HEK293T (cell line): ENCODE measurements at regions not wholly inside any gene's neighbourhood (a gene's known extent, or its start where the extent isn't known, plus 50 kb on each side); places are given as distances from the start of the nearest gene placed in this dataset.

Experiments used
- CTCF ChIA-PET: fragments of 350-600 bp; formaldehyde crosslinking; extraction: SDS; loops from one replicate; lab custom pipeline; 2021; ENCODE audit warnings: antibody characterized with exemption, inconsistent platforms; lab: Yijun Ruan, JAX
- POLR2A ChIA-PET: fragments of 350-600 bp; formaldehyde crosslinking; extraction: SDS; loops from one replicate; lab custom pipeline; 2020; ENCODE audit warnings: antibody characterized with exemption, inconsistent platforms; lab: Yijun Ruan, JAX
- DNase-seq: peaks from one replicate; pipeline ENCODE4 v3.0.0; 2012; ENCODE audit warnings: mixed read lengths; ENCODE audit errors: extremely low spot score
- ARNT ChIP-seq: fragments of 450-650 bp; IDR thresholded peaks from 2 replicates; pipeline ENCODE4 v1.6.1; 2017; ENCODE audit warnings: mild to moderate bottlenecking
- BHLHE40 ChIP-seq: fragments of 450-650 bp; IDR thresholded peaks from 2 replicates; pipeline ENCODE4 v1.6.1; 2016; ENCODE audit warnings: mild to moderate bottlenecking, moderate library complexity, borderline replicate concordance
- CTBP1 ChIP-seq: fragments of 450-650 bp; IDR thresholded peaks from 2 replicates; pipeline ENCODE4 v1.6.1; 2016; ENCODE audit warnings: borderline replicate concordance
- ELF4 ChIP-seq: fragments of 450-650 bp; IDR thresholded peaks from 2 replicates; pipeline ENCODE4 v1.6.1; 2017; ENCODE audit warnings: antibody characterized with exemption
- FOXA1 ChIP-seq: fragments of 450-650 bp; IDR thresholded peaks from 2 replicates; pipeline ENCODE4 v1.6.1; 2016; ENCODE audit warnings: mild to moderate bottlenecking
- FOXK2 ChIP-seq: fragments of 450-650 bp; IDR thresholded peaks from 2 replicates; pipeline ENCODE4 v1.6.1; 2016; ENCODE audit warnings: mild to moderate bottlenecking
- FOXM1 ChIP-seq: fragments of 450-650 bp; IDR thresholded peaks from 2 replicates; pipeline ENCODE4 v1.6.1; 2017; ENCODE audit warnings: mild to moderate bottlenecking, borderline replicate concordance
- HDGF ChIP-seq: fragments of 450-650 bp; IDR thresholded peaks from 2 replicates; pipeline ENCODE4 v1.6.1; 2017; ENCODE audit warnings: antibody characterized with exemption, borderline replicate concordance
- L3MBTL2 ChIP-seq: fragments of 450-650 bp; conservative IDR thresholded peaks from 2 replicates; pipeline ENCODE4 v1.6.1; 2016; ENCODE audit warnings: mild to moderate bottlenecking
- LEF1 ChIP-seq: fragments of 450-650 bp; IDR thresholded peaks from 2 replicates; pipeline ENCODE4 v1.6.1; 2017; ENCODE audit warnings: mild to moderate bottlenecking, borderline replicate concordance
- NFRKB ChIP-seq: fragments of 450-650 bp; IDR thresholded peaks from 2 replicates; pipeline ENCODE4 v1.6.1; 2016; ENCODE audit warnings: mild to moderate bottlenecking, moderate library complexity
- SP1 ChIP-seq: fragments of 450-650 bp; IDR thresholded peaks from 2 replicates; pipeline ENCODE4 v1.6.1; 2017
- SUZ12 ChIP-seq: fragments of 450-650 bp; IDR thresholded peaks from 2 replicates; pipeline ENCODE4 v1.6.1; 2016; ENCODE audit warnings: mild to moderate bottlenecking
- TARDBP ChIP-seq: fragments of 450-650 bp; IDR thresholded peaks from 2 replicates; pipeline ENCODE4 v1.6.1; 2016
- ZNF384 ChIP-seq: fragments of 450-650 bp; IDR thresholded peaks from 2 replicates; pipeline ENCODE4 v1.6.1; 2016
- TF ChIP-seq, protein P1 (sequence below): fragments of 450-650 bp; IDR thresholded peaks from 2 replicates; pipeline ENCODE4 v1.6.1; 2016

GRCh38 chr2:234632527-234633391 is 135.9 kb upstream of the ARL4C start:
- DNase-seq = no peak
- TF ChIP-seq SP1 = no peak
- no peak for TF ChIP-seq CTBP1
- no peak for TF ChIP-seq FOXK2
- no peak for TF ChIP-seq LEF1
- TF ChIP-seq, protein P1, sequence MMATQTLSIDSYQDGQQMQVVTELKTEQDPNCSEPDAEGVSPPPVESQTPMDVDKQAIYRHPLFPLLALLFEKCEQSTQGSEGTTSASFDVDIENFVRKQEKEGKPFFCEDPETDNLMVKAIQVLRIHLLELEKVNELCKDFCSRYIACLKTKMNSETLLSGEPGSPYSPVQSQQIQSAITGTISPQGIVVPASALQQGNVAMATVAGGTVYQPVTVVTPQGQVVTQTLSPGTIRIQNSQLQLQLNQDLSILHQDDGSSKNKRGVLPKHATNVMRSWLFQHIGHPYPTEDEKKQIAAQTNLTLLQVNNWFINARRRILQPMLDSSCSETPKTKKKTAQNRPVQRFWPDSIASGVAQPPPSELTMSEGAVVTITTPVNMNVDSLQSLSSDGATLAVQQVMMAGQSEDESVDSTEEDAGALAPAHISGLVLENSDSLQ = no peak
- no peak for TF ChIP-seq L3MBTL2
- TF ChIP-seq FOXA1 = no peak
- TF ChIP-seq HDGF = no peak
- TF ChIP-seq BHLHE40 = no peak
- TF ChIP-seq SUZ12 = no peak
- TF ChIP-seq NFRKB = no peak
- TF ChIP-seq FOXM1 = no peak
- no peak for TF ChIP-seq ZNF384
- TF ChIP-seq TARDBP = no peak
- no peak for TF ChIP-seq ARNT
- TF ChIP-seq ELF4 = no peak
- ChIA-PET POLR2A (no interaction called here), CTCF (no interaction called here)

DNA sequence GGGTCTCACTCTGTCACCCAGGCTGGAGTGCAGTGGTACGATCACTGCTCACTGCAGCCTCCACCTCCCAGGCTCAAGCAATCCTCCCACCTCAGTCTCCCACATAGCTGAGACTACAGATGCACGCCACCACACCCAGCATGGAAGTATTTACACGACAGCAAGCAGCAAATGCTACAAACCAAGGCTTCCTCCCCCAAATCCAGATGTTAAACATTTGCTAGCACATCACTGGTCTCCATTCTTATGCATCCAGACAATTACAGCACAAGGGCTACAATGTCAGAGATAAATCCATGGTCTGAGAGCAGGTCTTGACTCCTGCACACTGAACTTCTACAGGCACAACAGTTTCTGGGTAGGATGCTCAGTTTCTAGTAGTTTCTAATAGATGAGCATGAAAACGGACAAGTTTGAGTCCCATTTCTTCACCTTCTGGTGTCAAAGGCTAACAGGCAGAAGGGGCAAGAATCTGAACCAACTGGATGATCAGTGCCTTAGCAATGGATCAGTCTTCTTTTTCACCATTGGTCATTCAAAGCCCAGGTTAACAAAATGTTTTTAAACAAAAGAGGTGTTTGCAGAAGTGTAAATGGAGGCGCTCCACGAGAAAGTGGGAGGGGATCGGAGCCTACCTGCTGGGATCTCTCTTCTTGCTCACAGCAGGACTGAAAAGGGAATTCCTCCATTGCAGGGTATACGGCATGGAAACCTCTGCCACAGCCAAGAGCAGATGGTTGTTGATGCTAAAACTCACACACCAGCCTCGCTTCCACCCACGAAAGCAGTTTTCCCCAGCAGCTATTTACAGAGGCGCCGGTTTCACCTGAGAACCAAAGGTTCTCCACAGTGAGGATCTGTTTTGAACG is 135.0 kb upstream of the ARL4C start:
- POLR2A ChIA-PET = no interaction called here
- CTCF ChIA-PET = no interaction called here
- no peak for DNase-seq
- TF ChIP-seq ARNT = no peak
- TF ChIP-seq BHLHE40 = no peak

GRCh38 chr2:234630801-234631261 is 133.9 kb upstream of the ARL4C start:
- ChIA-PET CTCF (interaction anchor here (0.6 kb wide), 1 partner anchor 36 kb away, joined by 3 read pairs; no protein-coding TSS in a partner anchor), POLR2A (no interaction called here)
- TF ChIP-seq SP1 (no peak), ZNF384 (no peak)
- no peak for DNase-seq

GRCh38 chr2:234629596-234629995 is 132.7 kb upstream of the ARL4C start:
- POLR2A ChIA-PET = interaction anchor here (0.7 kb wide), 1 partner anchor 43 kb away, joined by 3 read pairs; no protein-coding TSS in a partner anchor
- no peak for DNase-seq
- CTCF ChIA-PET = no interaction called here
- TF ChIP-seq BHLHE40 = no peak
- no peak for TF ChIP-seq HDGF

- TF ChIP-seq ZNF384 = no peak
- no peak for TF ChIP-seq CTBP1
- TF ChIP-seq, protein P1 = no peak
- no peak for DNase-seq
- POLR2A ChIA-PET = no interaction called here
- CTCF ChIA-PET = no interaction called here
These were observed 132.1 kb upstream of the ARL4C start for GRCh38 chr2:234628953-234629352.

GRCh38 chr2:234627308-234627707 is 130.4 kb upstream of the ARL4C start:
- no peak for DNase-seq
- ChIA-PET POLR2A (no interaction called here), CTCF (no interaction called here)
- TF ChIP-seq HDGF (no peak), ZNF384 (no peak), FOXM1 (no peak), SUZ12 (no peak), LEF1 (no peak), CTBP1 (no peak), ARNT (no peak), NFRKB (no peak), FOXA1 (no peak), L3MBTL2 (no peak), FOXK2 (no peak), BHLHE40 (no peak), ELF4 (no peak), SP1 (no peak), TARDBP (no peak)
- TF ChIP-seq, protein P1 = no peak
